ENCODE measurements at regions not wholly inside any gene's neighbourhood (a gene's known extent, or its start where the extent isn't known, plus 50 kb on each side); places are given as distances from the start of the nearest gene placed in this dataset.

GRCh38 chr20:41668057-41668749, 50.0 kb upstream of the CHD6 start:
- DNase-seq (ENCODE audit: insufficient read length, low spot score) (no peak), FAIRE-seq (no peak)
- no peak for TF ChIP-seq CTCF (IDR thresholded peaks at IDR 0.05; ENCODE audit: insufficient read depth, missing control alignments)
